Stimulated activated effector memory CD8-positive, alpha-beta T cell treated with anti-CD3 and anti-CD28 coated beads, Interleukin-12 subunit alpha, Interleukin-12 subunit beta, amount 100 ng/mL, for 72 hours (primary cell): ENCODE measurements at regions not wholly inside any gene's neighbourhood (a gene's known extent, or its start where the extent isn't known, plus 50 kb on each side); places are given as distances from the start of the nearest gene placed in this dataset.
"Not testable (repeated sequence)": the region's sequence is repeated elsewhere in the genome, so short reads cannot be mapped to it uniquely, and the experiment has no call there.

Experiments used
- ATAC-seq: fragments of 150-1000 bp; cut with Tn5 transposase; 2 replicates; pipeline ENCODE4 v1.10.0; 2021
- DNase-seq, 2 donors: peaks; one replicate each; pipeline ENCODE4 v3.0.0; 2021 to 2022; ENCODE audit warnings: low spot score in 2 of 2
- H3K27ac Mint-ChIP-seq: one replicate; pipeline ENCODE4 v1.8.0; 2022; ENCODE audit warnings: mild to moderate bottlenecking, mixed read lengths
- H3K36me3 Mint-ChIP-seq: one replicate; pipeline ENCODE4 v1.8.0; 2022; ENCODE audit warnings: mild to moderate bottlenecking, mixed read lengths
- H3K4me1 Mint-ChIP-seq: one replicate; pipeline ENCODE4 v1.8.0; 2022; ENCODE audit warnings: mixed read lengths
- H3K4me3 Mint-ChIP-seq: one replicate; pipeline ENCODE4 v1.8.0; 2022; ENCODE audit warnings: mild to moderate bottlenecking, mixed read lengths
- H3K9me3 Mint-ChIP-seq: one replicate; pipeline ENCODE4 v1.8.0; 2022; ENCODE audit warnings: mixed read lengths

DNA sequence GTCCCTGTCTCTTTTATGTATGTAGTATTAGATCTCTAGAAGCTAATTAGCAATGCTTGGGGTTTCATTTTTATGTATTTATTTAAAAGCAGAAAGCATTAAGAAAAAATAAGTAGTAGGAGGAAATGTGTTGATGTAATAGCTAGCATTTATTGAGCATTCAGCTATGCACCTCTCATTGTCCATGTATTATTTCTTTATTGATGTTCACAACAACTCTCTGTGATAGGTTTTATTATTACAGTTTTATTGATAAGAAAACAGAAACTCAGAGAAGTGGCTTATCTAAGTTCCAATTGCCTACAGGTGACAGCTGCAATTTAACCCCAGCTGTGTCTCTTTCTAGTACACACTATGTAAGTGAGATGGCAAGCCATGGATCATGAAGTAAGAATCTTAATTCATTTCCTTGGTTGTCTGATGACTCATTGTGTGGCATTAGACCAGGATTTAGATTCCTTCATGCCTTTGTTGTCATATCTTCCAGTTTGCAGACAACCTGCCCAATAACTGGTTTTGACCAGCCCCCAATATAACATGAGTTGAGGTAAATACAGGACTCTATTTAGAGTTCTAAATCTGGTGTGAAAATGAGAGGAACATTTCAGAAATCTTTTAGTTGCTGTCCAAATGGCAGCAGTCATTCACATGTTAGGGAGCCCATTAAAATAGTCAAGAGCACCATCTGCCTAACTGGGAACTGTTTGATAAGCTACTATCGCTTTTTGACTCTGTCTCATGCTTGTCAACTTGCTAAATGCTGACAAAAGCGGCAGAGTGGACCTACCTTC lies 170.8 kb upstream of the PHACTR1 start:
- Mint-ChIP-seq H3K4me3 (no peak overlapping the region), H3K27ac (no peak overlapping the region), H3K4me1 (no peaks in the 10 kb centered on the region), H3K9me3 (peaks cover 6% of the 10 kb centered on the region), H3K36me3 (no peaks in the 10 kb centered on the region)
- no peak for DNase-seq
- no peak for ATAC-seq

GRCh38 chr6:12546410-12547002 lies 170.1 kb upstream of the PHACTR1 start:
- no peak for DNase-seq
- no peak for ATAC-seq
- Mint-ChIP-seq H3K4me1 (no peaks in the 10 kb centered on the region), H3K27ac (no peak overlapping the region), H3K4me3 (no peak overlapping the region), H3K36me3 (no peaks in the 10 kb centered on the region), H3K9me3 (peaks cover 4% of the 10 kb centered on the region)

GRCh38 chr6:12548526-12548925 lies 168.0 kb upstream of the PHACTR1 start:
- DNase-seq (no peak), ATAC-seq (no peak)
- Mint-ChIP-seq H3K27ac (no peak overlapping the region), H3K4me3 (no peak overlapping the region), H3K4me1 (no peaks in the 10 kb centered on the region), H3K36me3 (no peaks in the 10 kb centered on the region), H3K9me3 (no peaks in the 10 kb centered on the region)

DNA sequence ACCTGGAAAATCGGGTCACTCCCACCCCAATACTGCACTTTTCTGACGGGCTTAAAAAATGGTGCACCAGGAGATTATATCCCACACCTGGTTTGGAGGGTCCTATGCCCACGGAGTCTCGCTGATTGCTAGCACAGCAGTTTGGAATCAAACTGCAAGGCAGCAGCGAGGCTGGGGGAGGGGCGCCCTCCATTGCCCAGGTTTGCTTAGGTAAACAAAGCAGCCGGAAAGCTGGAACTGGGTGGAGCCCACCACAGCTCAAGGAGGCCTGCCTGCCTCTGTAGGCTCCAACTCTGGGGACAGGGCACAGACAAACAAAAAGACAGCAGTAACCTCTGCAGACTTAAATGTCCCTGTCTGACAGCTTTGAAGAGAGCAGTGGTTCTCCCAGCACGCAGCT lies 167.1 kb upstream of the PHACTR1 start:
- not testable (repeated sequence) for H3K36me3 Mint-ChIP-seq, H3K27ac Mint-ChIP-seq, H3K4me3 Mint-ChIP-seq, DNase-seq, H3K4me1 Mint-ChIP-seq, ATAC-seq, H3K9me3 Mint-ChIP-seq

- not testable (repeated sequence) for H3K9me3 Mint-ChIP-seq, ATAC-seq, H3K4me1 Mint-ChIP-seq, H3K4me3 Mint-ChIP-seq, H3K36me3 Mint-ChIP-seq, H3K27ac Mint-ChIP-seq, DNase-seq
Observed at GRCh38 chr6:12554820-12555219, 161.7 kb upstream of the PHACTR1 start.

- Mint-ChIP-seq H3K4me3 (no peak overlapping the region), H3K27ac (no peak overlapping the region), H3K36me3 (no peaks in the 10 kb centered on the region), H3K9me3 (peaks cover 7% of the 10 kb centered on the region), H3K4me1 (no peaks in the 10 kb centered on the region)
- DNase-seq (no peak), ATAC-seq (no peak)
Observed at GRCh38 chr6:12555267-12555666, 161.3 kb upstream of the PHACTR1 start.

DNA sequence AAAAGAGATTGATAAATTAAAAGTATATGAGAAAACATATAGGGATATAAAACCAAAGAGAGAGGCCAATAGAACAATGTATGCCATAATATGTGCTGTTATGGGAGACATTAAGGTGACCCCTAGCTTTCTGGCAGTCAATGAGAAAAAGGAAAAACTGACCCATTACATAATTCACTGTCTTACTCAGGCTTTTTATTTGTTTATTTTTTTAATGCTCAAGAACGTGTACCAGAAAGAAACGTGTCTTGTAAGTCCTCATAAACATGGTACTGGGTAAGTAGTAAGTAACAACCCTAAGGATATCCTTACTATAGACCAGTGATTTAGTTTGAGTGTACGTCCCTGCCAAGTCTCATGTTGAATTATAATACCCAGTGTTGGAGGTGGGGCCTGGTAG lies 160.8 kb upstream of the PHACTR1 start:
- H3K4me1 Mint-ChIP-seq, result no peaks in the 10 kb centered on the region
- DNase-seq, result no peak
- no peak overlapping the region for H3K27ac Mint-ChIP-seq
- peaks cover 7% of the 10 kb centered on the region for H3K9me3 Mint-ChIP-seq
- no peak for ATAC-seq
- H3K36me3 Mint-ChIP-seq, result no peaks in the 10 kb centered on the region
- H3K4me3 Mint-ChIP-seq, result no peak overlapping the region

DNA sequence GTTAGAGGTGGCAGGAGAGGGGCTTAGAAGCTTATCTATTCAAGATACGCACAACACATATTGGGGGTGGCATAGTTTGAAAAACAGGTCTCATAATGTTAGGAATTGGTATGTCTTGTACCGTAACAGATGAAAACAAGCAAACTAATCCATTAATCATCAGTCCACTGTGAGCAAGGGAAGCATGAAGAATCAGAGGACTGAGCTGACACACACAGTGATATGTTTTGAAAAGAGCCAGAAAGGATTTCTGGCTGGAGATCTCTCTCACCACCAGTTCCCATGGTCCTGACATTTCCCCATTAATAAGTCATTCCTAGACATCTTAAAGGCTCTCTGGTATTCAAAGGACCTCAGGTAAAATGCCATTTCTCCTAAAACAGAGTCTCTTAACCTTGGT lies 158.8 kb upstream of the PHACTR1 start:
- DNase-seq (no peak), ATAC-seq (no peak)
- Mint-ChIP-seq H3K9me3 (peaks cover 18% of the 10 kb centered on the region), H3K36me3 (no peaks in the 10 kb centered on the region), H3K27ac (no peak overlapping the region), H3K4me3 (no peak overlapping the region), H3K4me1 (no peaks in the 10 kb centered on the region)

DNA sequence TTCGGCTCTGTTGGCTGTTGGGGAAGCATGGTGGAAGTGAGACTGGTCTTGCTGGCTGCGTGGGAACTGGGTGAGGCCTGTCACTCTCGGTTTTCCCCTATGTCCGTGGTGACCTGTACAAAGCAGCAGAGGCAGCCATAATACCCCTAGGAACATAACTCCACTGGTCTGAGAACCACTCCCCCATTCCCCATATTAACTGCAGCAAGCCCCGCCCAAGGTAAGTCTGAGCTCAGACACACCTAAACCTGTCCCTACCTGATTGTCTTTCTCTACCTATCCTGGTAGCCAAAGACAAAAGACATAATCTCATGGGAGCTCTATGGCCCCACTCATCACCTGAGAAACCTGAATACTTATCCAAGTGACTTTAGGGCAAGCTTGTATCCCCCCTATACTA lies 156.3 kb upstream of the PHACTR1 start:
- Mint-ChIP-seq H3K27ac (no peak overlapping the region), H3K36me3 (no peaks in the 10 kb centered on the region), H3K4me3 (no peak overlapping the region), H3K9me3 (peaks cover 23% of the 10 kb centered on the region), H3K4me1 (no peaks in the 10 kb centered on the region)
- ATAC-seq, result no peak
- DNase-seq, result no peak

DNA sequence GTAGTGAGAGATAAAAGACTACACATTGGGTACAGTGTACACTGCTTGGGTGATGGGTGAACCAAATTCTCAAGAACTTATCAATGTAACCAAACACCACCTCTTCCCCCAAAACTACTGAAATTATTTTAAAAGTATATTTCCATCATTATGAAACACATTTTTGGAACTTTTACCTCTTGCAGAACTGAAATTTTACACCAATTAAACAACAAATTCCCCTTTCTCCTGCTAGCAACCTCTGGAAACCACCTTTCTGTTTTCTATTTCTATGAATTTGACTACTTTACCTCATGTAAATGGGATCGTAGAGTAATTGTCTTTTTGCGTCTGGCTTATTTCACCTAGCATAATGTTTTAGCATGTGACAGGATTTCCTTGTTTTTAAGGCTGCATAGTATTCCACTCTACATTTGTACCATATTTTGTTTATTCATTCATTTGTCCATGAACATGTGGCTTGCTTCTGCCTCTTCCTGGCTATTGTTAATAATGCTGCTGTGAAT lies 149.9 kb upstream of the PHACTR1 start:
- no peak overlapping the region for H3K4me3 Mint-ChIP-seq
- no peak overlapping the region for H3K27ac Mint-ChIP-seq
- ATAC-seq, result no peak
- H3K4me1 Mint-ChIP-seq, result no peaks in the 10 kb centered on the region
- no peak for DNase-seq
- no peaks in the 10 kb centered on the region for H3K36me3 Mint-ChIP-seq
- peaks cover 8% of the 10 kb centered on the region for H3K9me3 Mint-ChIP-seq

DNA sequence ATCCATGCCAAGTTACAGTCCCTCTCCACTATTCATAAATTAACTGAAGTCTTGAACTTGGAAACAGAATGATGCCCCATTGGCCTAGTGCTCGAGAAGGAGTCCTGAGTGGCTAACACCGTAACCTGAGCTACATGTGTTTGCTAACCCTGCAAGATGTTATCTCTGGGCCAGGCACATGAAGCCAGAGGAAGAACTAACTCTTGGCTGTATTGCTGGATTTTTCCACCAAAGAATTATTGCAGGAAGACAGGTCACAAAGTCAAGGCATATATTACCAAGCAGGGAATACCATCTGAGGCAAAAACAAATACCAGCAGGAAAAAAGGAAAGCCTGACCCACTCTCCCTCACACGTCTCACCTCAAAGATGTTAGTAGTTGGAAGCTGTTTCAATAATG lies 148.9 kb upstream of the PHACTR1 start:
- no peak for ATAC-seq

GRCh38 chr6:12569646-12570045 lies 146.9 kb upstream of the PHACTR1 start:
- Mint-ChIP-seq H3K4me3 (no peak overlapping the region), H3K4me1 (no peaks in the 10 kb centered on the region), H3K27ac (no peak overlapping the region), H3K9me3 (no peaks in the 10 kb centered on the region), H3K36me3 (no peaks in the 10 kb centered on the region)
- no peak for DNase-seq
- no peak for ATAC-seq

More for the DNA sequence above, 148.9 kb upstream of the PHACTR1 start:
- peaks cover 6% of the 10 kb centered on the region for H3K9me3 Mint-ChIP-seq
- no peak for DNase-seq
- H3K4me1 Mint-ChIP-seq, result no peaks in the 10 kb centered on the region
- no peak overlapping the region for H3K4me3 Mint-ChIP-seq
- H3K36me3 Mint-ChIP-seq, result no peaks in the 10 kb centered on the region
- no peak overlapping the region for H3K27ac Mint-ChIP-seq

GRCh38 chr6:12570461-12571030 lies 146.0 kb upstream of the PHACTR1 start:
- Mint-ChIP-seq H3K9me3 (no peaks in the 10 kb centered on the region), H3K4me3 (no peak overlapping the region), H3K4me1 (no peaks in the 10 kb centered on the region), H3K36me3 (no peaks in the 10 kb centered on the region), H3K27ac (no peak overlapping the region)
- no peak for DNase-seq
- ATAC-seq, result no peak

DNA sequence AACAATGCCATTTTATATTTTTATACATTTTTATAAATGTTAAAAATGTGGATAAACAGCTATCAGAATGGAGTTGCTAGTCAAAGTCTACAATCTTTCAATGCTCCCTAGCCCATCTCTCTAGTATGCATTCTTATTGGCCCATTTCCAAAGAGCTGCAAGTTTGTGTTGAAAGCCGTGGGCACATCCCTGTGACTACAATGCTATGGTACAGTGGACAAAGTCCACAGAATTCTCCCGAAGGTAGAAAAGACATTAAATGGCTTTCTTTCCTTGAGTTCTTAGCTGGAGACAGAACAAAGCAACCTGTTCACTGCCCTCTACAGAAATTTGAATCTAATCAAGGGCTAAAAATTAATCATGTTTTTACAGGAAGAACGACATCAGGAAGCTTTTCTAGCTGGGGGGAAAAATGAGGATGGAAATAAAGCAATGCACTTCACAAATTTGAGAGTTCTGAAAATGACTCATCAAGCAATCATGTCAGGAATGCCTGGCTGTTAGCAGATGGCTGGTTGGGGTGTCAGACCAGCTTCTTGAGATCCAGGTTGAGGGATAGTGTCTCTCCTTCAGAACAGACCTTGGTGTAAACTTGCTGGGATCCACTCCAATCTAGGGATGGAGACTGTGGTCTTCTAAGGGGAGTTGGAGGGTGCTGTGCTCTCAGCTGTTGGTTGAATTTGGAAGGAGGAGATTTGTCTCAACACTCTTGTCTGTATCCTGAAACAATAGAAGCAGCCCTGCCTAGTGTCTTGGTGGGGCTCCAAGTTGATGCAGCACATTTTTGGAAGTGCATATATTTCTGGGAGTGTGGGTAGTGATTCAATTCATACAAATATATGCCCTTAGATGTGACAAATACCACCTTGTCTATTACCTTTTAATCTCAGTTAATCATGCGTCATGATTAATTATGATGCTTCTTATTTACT lies 143.4 kb upstream of the PHACTR1 start:
- Mint-ChIP-seq H3K4me1 (no peaks in the 10 kb centered on the region), H3K4me3 (no peak overlapping the region), H3K27ac (no peak overlapping the region), H3K36me3 (no peaks in the 10 kb centered on the region), H3K9me3 (no peaks in the 10 kb centered on the region)
- DNase-seq (no peak), ATAC-seq (no peak)

- Mint-ChIP-seq H3K36me3 (no peaks in the 10 kb centered on the region), H3K4me3 (no peak overlapping the region)
- no peak for ATAC-seq
Observed at GRCh38 chr6:12575961-12576360, 140.6 kb upstream of the PHACTR1 start.

More at GRCh38 chr6:12575961-12576360, 140.6 kb upstream of the PHACTR1 start:
- DNase-seq, result no peak
- H3K9me3 Mint-ChIP-seq, result no peaks in the 10 kb centered on the region
- H3K4me1 Mint-ChIP-seq, result no peaks in the 10 kb centered on the region
- no peak overlapping the region for H3K27ac Mint-ChIP-seq
